GM12891 (cell line): ENCODE measurements at regions not wholly inside any gene's neighbourhood (a gene's known extent, or its start where the extent isn't known, plus 50 kb on each side); places are given as distances from the start of the nearest gene placed in this dataset.

ENCODE experiments used
- PAX5 ChIP-seq: IDR thresholded peaks from 2 replicates; pipeline ENCODE4 v1.6.1; 2011; ENCODE audit warnings: low read length, moderate library complexity, mild to moderate bottlenecking; ENCODE audit not compliant: insufficient read depth, severe bottlenecking
- POLR2A ChIP-seq: IDR thresholded peaks from 2 replicates; pipeline ENCODE4 v1.6.1; 2011; ENCODE audit warnings: low read depth, low read length, control low read depth
- POLR2AphosphoS5 ChIP-seq: IDR thresholded peaks from 2 replicates; pipeline ENCODE4 v1.6.1; 2011; ENCODE audit warnings: low read depth, low read length, control low read depth

- TF ChIP-seq POLR2A = no peak
- no peak for TF ChIP-seq PAX5
- no peak for TF ChIP-seq POLR2AphosphoS5
Measured at GRCh38 chr3:56928379-56929068, 126.8 kb upstream of the ARHGEF3 start.
